Cardiac muscle cell (in vitro differentiated cells and primary cell): ENCODE measurements at regions not wholly inside any gene's neighbourhood (a gene's known extent, or its start where the extent isn't known, plus 50 kb on each side); places are given as distances from the start of the nearest gene placed in this dataset.
"Not testable (repeated sequence)": the region's sequence is repeated elsewhere in the genome, so short reads cannot be mapped to it uniquely, and the experiment has no call there.

Experiments used
- DNase-seq, 2 donors: peaks; one replicate each; pipeline versions ENCODE4 v3.0.0 to v3.0.0-alpha.2; 2010 to 2017; ENCODE audit warnings: low read depth in 1 of 2, low spot score in 1 of 2
- H3K27ac ChIP-seq: fragments of 200-600 bp; sonication (generic); 2 replicates; pipeline ENCODE4 v1.5.1; 2016
- H3K27me3 ChIP-seq: fragments of 200-600 bp; sonication (generic); 2 replicates; pipeline ENCODE4 v1.6.0; 2016; ENCODE audit warnings: control low read depth
- H3K36me3 ChIP-seq: fragments of 200-600 bp; sonication (generic); 2 replicates; pipeline ENCODE4 v1.5.1; 2016; ENCODE audit warnings: control low read depth
- H3K4me1 ChIP-seq: fragments of 200-600 bp; sonication (generic); 2 replicates; pipeline ENCODE4 v1.8.1; 2017; ENCODE audit warnings: low read depth, mild to moderate bottlenecking, mixed run types
- H3K4me3 ChIP-seq: fragments of 200-600 bp; sonication (generic); 2 replicates; pipeline ENCODE4 v1.5.1; 2016; ENCODE audit warnings: mild to moderate bottlenecking
- H3K9me3 ChIP-seq: fragments of 200-600 bp; sonication (generic); 2 replicates; pipeline ENCODE4 v1.5.1; 2017; ENCODE audit warnings: low read depth, mild to moderate bottlenecking, control low read depth
- CTCF ChIP-seq: IDR thresholded peaks from 2 replicates; pipeline ENCODE4 v1.5.1; 2012; ENCODE audit warnings: low read depth, mild to moderate bottlenecking, low read length

- Histone ChIP-seq H3K27me3 (no peaks in the 10 kb centered on the region), H3K36me3 (no peaks in the 10 kb centered on the region), H3K27ac (no peak overlapping the region), H3K4me3 (no peak overlapping the region), H3K9me3 (no peaks in the 10 kb centered on the region), H3K4me1 (peaks cover 4% of the 10 kb centered on the region)
- DNase-seq = peak in 1 of 2 donors; percentile 68
- no peak for TF ChIP-seq CTCF
These were observed 106.7 kb downstream of the RAP2A start for GRCh38 chr13:97540696-97541095.

- Histone ChIP-seq H3K36me3 (no peaks in the 10 kb centered on the region), H3K27me3 (no peaks in the 10 kb centered on the region), H3K9me3 (no peaks in the 10 kb centered on the region), H3K4me1 (peaks cover 4% of the 10 kb centered on the region), H3K4me3 (no peak overlapping the region), H3K27ac (no peak overlapping the region)
- no peak for DNase-seq
- no peak for TF ChIP-seq CTCF
These were observed 108.2 kb downstream of the RAP2A start for GRCh38 chr13:97542102-97542685.

- Histone ChIP-seq H3K4me3 (no peak overlapping the region), H3K27me3 (no peaks in the 10 kb centered on the region), H3K36me3 (no peaks in the 10 kb centered on the region), H3K27ac (no peak overlapping the region), H3K9me3 (no peaks in the 10 kb centered on the region), H3K4me1 (peaks cover 9% of the 10 kb centered on the region)
- peak in 1 of 2 donors; percentile 43 for DNase-seq
- no peak for TF ChIP-seq CTCF
These were observed 110.2 kb downstream of the RAP2A start for GRCh38 chr13:97544031-97544765.

- not testable (repeated sequence) for H3K36me3 ChIP-seq, H3K4me3 ChIP-seq, H3K9me3 ChIP-seq, H3K27me3 ChIP-seq, H3K27ac ChIP-seq, H3K4me1 ChIP-seq, DNase-seq
These were observed 111.1 kb downstream of the RAP2A start for GRCh38 chr13:97544971-97545499.

- H3K4me3 ChIP-seq = no peak overlapping the region
- H3K9me3 ChIP-seq = no peaks in the 10 kb centered on the region
- H3K27me3 ChIP-seq = no peaks in the 10 kb centered on the region
- no peaks in the 10 kb centered on the region for H3K36me3 ChIP-seq
- H3K4me1 ChIP-seq = peaks cover 6% of the 10 kb centered on the region
- no peak for TF ChIP-seq CTCF
- no peak for DNase-seq
- no peak overlapping the region for H3K27ac ChIP-seq
These were observed 114.2 kb downstream of the RAP2A start for GRCh38 chr13:97548138-97548537.

- H3K4me3 ChIP-seq = no peak overlapping the region
- no peak for DNase-seq
These were observed 114.7 kb downstream of the RAP2A start for GRCh38 chr13:97548711-97549110.

More at GRCh38 chr13:97548711-97549110, 114.7 kb downstream of the RAP2A start:
- H3K27ac ChIP-seq = no peak overlapping the region
- TF ChIP-seq CTCF = no peak
- peaks cover 6% of the 10 kb centered on the region for H3K4me1 ChIP-seq
- no peaks in the 10 kb centered on the region for H3K27me3 ChIP-seq
- H3K9me3 ChIP-seq = no peaks in the 10 kb centered on the region
- no peaks in the 10 kb centered on the region for H3K36me3 ChIP-seq
